ENCODE measurements at regions not wholly inside any gene's neighbourhood (a gene's known extent, or its start where the extent isn't known, plus 50 kb on each side); places are given as distances from the start of the nearest gene placed in this dataset.
"Not testable (repeated sequence)": the region's sequence is repeated elsewhere in the genome, so short reads cannot be mapped to it uniquely, and the experiment has no call there.

DNA sequence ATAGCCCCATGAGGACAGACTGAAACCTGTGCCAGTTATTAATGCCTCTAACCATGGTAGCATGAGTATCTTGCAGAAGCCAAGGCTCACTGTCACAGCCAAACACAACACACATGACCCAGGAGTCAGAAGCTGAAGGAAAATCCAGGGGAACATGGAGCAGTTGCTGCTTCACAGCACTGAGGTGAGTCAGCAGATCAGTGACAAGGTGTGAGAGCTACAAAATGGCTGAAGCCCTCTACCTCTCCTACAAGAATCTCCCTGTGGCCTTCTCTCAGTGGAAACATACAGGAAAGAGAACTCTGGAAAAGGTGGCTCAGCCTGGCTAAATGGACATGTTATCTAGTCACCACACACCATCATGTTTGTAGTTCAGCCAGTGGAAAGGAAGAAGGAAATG, 93.5 kb downstream of the NAB1 start:
- DNase-seq, result no peak

DNA sequence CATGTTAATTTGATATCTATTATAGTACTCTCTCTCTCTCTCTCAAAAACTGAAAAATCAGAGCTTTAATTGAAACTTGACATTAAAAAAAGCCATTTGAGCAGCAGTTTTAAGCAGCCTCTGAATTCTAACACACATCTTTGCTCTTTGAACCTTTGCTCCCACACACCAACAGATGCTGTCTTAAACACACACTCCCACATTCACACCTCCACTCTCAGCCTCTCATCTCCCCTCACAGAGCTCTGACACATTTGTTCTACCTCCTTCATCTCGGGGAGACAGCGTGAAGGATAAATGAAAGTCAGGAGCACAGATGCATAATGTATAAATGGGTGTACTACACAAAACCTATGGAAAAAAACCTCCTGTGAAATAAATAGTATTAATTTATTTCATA, 95.2 kb downstream of the NAB1 start:
- DNase-seq, result peak; percentile 18 to 29

DNA sequence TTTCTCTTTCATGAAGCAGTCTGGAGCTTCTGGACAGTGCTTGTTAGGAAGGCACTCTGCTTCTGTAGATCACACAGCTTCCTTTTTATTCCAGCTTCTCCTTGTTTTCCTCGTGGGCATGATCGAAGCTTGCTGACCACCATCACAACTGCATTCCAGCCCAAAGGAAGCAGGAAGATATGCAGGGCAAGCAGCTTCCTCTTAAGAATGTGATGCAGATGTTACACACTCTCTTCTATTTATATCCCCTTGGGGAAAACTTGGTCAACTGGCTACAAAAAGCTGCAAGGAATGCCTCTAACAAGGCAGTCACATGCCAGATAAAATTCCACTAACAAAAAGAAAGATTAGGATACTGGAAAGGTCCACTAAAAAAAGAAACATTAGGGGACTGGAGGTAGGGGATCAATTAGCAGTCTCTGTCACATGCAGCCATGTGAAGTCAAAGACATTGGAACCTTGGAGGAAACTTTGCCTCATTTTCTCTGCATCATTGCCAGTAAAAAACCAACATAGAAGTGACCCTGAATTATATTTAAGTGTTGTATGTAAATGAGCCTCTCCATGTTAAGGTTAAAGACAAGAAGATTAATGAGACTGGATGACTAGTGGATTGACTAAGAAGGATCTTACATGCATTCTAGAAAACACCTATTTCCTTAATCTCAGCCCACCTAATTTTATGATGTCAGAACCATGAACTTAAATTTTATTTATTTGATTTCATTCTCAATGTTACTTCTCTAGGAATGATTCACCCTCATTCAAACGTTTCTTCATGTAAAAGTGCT, 98.3 kb downstream of the NAB1 start:
- DNase-seq, result no peak

DNA sequence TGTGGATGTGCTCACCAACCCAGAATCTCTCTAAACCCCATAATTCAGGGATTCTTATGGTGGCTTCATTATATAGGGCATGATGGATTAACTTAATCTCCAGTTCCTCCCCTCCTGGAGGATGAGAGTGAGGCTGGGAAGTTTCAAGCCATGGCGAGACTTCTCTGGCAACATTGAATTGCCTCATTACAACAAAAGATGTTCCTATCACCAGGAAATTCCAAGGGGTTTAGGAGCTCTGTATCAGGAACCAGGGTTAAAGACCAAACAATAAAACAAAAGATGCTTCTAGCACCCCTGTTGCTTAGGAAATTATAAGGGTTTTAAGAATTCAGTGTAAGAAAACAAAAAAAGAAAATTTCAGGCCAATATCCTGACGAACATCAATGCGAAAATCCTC, 100.1 kb downstream of the NAB1 start:
- no peak for DNase-seq

DNA sequence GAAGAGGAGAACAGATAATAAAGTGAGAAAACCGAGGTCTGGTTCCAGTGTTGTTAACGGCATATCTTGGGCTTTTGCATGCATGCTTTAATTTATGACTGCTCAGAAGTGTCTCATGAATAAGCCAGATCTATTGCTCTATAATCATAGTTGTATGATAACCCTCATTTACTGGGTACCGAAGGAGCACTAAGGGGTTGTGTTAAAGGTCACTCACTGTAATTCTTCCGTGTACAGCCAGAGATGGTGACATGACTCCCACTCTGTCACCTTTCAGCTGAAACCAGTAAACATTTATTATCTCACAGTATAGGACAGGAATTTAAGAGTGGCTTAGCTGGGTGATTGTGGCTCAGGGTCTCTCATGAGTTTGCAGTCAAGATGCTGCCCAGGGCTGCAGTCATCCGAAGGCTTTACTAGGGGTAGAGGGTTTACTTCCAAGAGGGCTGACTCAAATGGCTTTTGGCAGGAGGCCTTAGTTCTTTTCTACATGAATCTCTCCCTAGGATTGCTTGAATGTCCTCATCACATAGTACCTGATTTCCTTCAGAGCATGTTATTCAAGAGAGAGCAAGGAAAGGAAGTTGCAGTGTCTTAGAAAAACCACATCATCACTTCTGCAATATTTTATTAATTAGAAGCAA, 107.0 kb downstream of the NAB1 start:
- DNase-seq, result no peak

DNA sequence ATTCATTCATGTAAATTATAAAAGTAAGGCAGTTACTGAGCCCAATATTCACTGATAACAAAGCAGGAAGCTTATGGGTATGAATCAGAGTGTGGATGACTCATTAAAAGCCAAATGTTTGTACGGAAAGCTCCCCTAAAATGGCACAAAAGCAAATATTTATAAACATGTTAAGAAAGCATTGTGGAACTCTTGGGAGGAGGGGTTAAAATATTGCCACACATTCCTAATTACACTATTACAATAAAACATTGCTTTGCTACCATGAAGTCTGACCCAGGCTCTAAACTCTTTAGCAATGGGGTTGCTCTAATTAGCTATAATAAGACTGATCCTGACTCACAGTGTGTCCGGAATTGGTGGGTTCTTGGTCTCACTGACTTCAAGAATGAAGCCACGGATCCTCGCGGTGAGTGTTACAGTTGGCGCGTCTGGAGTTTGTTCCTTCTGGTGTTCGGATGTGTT, 110.9 kb downstream of the NAB1 start:
- no peak for DNase-seq

DNA sequence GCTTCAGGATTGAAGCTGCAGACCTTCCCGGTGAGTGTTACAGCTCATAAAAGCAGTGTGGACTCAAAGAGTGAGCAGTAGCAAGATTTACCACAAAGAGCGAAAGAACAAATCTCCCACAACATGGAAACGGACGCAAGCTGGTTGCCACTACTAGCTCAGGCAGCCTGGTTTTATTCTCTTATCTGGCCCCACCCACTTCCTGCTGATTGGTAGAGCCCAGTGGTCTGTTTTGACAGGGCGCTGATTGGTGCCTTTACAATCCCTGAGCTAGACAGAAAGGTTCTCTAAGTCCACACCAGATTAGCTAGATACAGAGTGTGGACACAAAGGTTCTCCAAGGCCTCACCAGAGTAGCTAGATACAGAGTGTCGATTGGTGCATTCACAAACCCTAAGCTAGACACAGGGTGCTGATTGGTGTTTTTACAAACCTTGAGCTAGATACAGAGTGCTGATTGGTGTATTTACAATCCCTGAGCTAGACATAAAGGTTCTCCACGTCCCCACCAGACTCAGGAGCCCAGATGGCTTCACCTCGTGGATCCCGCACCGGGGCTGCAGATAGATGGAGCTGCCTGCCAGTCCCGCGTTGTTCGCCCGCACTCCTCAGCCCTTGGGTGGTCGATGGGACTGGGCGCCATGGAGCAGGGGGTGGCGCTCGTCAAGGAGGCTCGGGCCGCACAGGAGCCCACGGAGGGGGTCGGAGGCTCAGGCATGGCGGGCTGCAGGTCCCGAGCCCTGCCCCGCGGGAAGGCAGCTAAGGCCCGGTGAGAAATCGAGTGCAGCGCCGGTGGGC, 111.7 kb downstream of the NAB1 start:
- not testable (repeated sequence) for DNase-seq

DNA sequence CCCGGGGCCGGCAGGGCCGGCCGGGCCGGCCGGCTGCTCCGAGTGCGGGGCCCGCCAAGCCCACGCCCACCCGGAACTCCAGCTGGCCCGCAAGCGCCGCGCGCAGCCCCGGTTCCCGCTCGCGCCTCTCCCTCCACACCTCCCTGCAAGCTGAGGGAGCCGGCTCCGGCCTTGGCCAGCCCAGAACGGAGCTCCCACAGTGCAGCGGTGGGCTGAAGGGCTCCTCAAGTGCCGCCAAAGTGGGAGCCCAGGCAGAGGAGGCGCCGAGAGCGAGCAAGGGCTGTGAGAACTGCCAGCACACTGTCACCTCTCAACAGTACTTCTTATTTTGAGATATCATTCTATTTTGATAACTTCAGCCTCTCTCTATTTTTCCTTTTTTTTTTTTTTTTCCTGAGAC, 112.3 kb downstream of the NAB1 start:
- DNase-seq, result not testable (repeated sequence)

DNA sequence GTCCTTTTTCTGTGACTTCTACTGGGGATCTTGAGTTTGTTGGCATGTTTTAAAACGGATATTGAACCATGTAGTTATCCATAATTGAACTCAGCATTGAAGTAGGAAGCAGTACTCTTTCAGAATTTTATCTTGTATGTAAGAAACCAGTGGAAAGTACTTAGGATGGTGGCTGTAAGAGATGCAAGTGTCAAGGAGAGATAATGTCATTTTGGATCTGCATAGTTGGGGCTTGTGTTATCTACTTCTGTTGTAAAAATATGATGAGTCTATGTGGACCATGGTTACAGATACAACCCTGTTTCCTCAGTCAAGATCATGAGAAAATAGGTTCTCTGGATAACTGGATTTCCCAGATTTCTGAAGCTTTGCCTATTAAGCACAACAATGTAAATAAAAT, 113.7 kb downstream of the NAB1 start:
- no peak for DNase-seq

DNA sequence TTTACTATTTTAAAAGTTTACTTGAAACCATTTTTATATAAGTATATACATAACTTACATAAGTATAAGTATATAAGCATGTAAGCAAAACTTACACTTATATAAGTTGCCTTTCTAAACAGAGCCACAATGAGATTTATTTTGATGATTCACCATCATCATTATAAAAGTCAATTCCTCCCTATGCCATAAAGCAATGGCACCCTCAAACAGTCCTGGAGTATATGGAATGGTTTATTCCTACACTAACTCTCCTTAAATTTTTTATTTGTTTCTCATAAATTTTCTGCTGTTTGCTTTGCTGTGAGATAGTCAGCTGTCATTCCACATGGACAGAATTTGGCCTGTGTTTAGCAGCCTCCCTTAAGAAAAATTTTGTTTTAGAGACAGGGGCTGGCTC, 114.2 kb downstream of the NAB1 start:
- no peak for DNase-seq

DNA sequence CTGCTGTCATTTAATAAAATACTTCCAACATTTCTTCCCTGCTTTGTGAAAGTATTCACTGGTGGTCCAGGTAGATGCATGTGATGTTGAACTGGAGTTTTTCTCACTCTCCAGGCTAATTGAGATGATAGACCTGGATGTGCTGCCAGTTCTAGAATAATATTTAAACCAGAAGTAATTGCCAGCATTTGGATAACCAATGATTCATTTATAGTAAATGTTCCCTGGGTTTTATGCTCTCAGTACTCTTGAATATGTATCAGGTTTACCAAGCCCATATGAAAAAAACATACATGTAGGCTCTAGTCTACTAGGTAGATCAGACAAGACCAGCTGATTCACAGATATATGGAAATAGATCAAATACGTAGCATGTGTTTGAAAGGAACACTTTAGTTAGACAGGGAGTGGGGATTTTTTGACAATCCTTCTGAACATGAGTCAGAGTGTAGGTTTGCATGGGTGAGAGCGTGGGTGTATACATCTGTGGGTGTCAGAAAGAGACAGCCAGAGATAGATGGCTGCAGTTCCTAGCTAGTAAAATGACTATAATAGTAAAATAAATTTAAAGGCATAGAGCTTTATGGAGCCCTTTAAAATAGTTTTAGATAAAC, 115.1 kb downstream of the NAB1 start:
- peak; percentile 64 to 67 for DNase-seq

DNA sequence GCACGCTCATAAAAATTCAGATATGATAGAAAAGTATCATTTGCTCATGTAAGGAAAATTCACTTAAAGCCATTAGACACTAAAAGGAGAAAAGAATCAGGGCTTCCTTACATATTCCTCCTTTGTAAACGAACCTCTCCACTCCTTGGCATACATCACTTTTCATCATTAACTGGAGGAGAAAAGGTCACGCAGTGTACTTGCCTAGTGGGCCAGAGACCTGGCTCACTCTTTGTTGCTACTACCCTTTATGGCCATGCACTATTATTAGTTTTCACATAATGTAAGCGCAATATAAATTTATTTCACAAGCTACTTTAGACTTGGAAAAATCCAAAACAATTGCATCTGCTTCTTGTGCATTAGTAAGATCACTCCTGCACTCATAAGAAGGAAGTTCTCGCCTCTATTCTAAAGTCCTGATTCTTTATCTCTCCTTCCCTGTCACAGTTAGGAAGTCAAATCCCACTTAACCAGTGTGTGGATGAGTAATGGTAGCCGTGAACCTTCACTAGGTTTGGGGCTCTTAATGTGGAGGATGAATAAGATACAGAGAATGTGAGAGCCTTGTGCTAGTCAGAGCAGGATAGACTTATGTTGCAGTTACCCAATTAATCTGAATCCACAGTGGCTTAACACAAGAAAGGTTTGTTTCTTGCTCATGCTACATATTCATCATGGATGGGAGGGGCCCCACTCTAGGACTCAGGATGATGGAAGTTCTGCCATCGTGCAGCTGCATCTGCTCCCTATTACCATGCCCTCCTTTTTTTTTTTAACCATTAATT, 115.0 kb upstream of the GLS start:
- DNase-seq, result no peak

DNA sequence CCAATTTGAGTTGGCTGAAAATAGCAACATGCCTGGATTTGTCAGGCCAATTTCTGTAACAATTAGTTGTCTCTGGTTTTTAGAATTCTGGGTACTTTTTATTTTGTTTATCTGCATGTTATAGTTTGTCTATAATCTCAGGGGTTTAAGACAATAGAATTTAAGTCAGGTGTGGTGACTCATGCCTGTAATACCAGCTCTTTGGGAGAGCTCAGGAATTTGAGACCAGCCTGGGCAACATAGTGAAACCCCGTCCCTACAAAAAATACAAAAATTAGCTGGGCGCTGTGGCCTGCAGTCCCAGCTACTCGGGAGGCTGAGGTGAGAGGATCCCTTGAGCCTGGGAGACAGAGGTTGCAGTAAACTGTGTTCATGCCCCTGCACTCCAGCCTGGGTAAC, 114.4 kb upstream of the GLS start:
- no peak for DNase-seq

DNA sequence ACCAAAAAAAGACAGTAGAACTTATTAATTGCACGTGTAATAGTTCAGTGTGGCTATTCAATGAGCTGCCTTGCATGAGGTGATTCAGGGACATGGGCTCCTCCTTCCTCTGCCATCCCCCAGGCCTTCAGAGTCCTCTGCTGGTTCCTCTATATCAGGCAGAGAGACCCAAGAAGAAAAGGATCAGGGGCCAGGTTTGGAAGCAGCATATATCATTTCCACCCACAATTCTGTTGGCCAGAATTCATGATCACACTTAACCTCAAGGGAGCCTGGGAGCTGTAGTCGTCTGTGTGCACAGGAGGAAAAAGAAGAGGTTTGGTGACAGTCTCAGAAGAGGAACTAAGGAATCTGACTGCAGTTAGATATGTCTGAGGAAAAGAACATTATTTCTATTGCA, 114.0 kb upstream of the GLS start:
- DNase-seq, result no peak

DNA sequence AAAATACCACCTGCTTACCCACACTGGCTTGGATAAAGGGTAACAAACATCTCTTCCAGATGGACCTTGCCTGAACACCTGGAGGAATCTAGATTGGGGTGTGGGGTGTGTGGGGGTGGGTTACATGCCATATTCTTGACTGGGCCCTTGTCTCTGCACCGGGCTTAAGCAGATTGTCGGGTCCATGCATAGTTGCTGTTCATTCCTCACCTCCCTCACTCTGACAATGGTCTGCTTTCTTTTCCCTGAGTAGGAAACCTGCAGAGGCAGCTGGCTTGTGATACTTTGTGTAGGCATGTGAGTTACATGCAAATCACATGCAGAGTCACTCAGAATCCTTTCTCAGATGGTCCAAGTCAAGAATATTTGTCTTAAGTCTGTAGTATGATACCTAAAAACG, 112.8 kb upstream of the GLS start:
- DNase-seq, result no peak

DNA sequence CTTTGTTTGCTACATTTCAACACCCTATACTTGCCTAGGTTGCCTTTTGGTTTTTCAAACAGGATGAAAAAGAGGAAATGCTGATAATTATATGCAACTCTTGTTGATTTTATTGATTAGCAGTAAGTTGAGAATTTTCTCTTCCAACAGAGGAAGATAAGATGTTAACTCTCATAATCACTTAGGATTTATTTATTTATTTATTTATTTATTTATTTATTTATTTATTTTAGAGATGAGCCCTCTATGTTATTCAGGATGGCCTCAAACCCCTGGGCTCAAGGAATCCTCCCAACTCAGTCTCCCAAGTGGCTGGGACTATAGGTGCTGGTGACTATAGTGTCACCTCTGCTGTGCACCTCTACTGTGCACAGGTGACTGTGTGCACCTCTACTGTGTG, 111.4 kb upstream of the GLS start:
- no peak for DNase-seq

DNA sequence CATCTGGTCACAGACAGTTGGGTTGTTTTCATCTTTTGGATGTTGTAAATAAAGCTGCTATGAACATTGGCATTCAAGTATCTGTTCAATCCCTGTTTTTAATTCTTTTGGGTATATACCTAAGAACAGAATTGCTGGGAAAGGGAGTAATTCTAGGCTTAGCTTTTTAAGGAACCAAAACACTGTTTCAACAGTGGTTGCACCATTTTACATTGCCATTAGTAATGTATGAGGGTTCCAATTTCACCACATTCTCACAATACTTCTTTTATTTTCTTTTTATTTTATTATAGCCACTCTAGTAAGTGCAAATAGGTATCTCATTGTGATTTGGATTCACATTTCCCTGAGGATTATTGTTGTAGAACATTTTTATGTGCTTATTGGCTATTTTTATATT, 108.9 kb upstream of the GLS start:
- DNase-seq, result no peak

DNA sequence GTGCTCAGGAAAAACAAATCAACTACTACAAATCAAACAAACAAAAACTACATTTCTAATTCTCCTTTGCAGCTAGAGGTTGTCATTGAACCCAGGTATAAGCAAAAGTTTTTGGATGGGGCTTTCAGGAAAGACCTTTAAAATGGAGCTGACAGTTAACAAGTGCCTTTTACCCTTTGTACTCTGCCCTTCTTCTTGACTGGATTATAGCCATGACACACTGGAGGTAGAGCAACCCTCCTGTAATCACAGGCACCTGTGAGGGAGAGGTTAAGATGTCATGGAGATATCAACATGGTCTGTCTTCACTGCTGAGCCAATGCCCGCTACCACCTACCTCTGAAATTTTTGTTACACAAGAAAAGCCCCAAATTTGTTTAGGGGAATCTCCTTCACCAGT, 100.0 kb upstream of the GLS start:
- no peak for DNase-seq

DNA sequence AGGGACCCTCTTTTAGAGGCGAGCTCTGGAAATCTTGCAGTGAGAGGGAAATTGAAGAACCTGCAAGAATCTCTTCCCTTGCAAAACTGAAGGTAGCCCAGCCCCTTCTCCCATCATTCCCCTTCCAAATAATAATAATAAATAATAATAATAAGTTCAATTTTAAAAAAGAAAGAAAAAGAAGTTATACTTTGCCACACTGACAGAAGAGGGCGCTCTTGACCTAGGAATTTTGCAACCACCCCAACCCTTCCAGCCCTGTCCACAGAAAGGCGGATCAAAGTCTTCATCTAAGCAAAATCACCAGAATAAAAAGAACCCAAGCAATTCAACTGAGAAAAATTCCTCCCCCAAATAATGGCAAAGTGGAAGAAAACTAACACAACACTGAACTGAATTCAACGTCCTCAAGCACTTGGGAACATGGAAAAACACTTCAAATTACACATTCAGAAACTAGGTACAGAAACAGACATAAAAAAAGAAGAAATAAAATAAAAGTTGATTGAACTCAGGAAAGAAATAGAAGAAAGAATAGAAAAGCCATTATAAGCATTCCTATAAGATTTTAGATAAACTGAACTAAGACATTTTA, 98.9 kb upstream of the GLS start:
- peak; percentile 63 to 64 for DNase-seq

DNA sequence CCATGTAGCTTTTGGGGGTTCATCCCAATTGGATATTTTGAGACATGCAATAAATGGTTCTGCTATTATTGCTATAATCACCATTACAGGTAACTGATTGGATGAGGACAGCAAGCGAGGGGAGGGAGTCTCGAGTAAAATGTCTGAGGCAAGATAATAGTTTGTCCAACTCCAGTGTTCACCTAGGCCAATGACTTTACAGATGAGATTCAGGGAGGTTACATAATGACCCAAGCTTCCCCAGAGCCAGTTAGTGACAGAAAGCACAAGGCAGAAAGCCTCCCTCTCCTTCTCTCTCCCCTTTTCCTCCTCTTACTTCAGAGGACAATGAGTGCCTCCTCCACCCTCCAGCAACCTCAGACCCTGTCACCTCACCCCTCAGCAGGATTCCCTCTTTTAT, 98.4 kb upstream of the GLS start:
- DNase-seq, result no peak

DNA sequence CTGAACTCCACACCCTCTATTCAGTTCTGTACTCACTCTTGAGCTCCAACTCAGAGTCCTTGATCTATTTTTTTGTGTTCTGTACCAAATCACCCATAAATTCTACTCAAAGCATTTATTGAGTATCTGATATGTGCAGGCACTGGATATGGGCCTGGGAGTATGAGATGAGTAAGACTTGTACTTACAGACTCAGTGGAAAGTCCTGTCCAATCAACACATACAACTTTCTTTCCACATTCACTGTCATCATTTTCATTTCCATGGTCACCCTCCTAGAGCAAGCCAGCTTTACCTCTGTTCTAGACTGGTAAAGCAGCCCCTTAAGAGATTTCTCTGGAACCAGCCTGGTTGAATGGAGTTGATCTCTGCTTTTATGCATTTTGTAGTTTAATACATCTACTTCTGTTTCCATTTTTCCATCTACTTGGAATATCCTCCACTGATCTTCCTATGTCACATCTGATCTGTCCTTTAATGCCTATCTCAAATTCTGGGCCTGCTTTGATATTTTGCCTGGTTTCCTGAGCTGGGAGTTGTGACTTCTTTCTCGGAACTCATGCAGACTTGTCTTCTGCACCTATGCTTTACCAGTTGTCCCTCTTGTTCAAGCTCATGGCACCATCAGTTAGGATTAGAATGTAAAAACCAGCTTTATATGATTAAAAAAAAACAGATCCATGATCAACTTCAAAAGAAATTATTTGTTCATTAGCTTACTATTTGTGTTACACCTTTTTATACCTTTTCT, 96.9 kb upstream of the GLS start:
- no peak for DNase-seq

All from activated CD4-positive, alpha-beta T cell treated with anti-CD3 and anti-CD28 coated beads for 4 hours (primary cell).